Esophagus (tissue), 2 donors: ENCODE measurements at regions not wholly inside any gene's neighbourhood (a gene's known extent, or its start where the extent isn't known, plus 50 kb on each side); places are given as distances from the start of the nearest gene placed in this dataset.

Experiments
- H3K27ac ChIP-seq, 2 donors: one replicate each; pipeline ENCODE4 v1.5.1; 2013; ENCODE audit warnings: low read depth in 2 of 2, mild to moderate bottlenecking in 2 of 2, inconsistent platforms in 1 of 2, low read length in 1 of 2, moderate library complexity in 1 of 2
- H3K27me3 ChIP-seq, 2 donors: one replicate each; pipeline ENCODE4 v1.6.1; 2013; ENCODE audit warnings: low read length in 2 of 2, control low read depth in 1 of 2, mild to moderate bottlenecking in 1 of 2; ENCODE audit not compliant: insufficient read depth in 2 of 2, control insufficient read depth in 1 of 2
- H3K36me3 ChIP-seq, 2 donors: one replicate each; pipeline ENCODE4 v1.6.1; 2013; ENCODE audit warnings: low read length in 1 of 2; ENCODE audit not compliant: control insufficient read depth in 2 of 2, insufficient read depth in 2 of 2
- H3K4me1 ChIP-seq, 2 donors: one replicate each; pipeline ENCODE4 v1.6.1; 2013; ENCODE audit warnings: low read length in 1 of 2; ENCODE audit not compliant: control insufficient read depth in 2 of 2, insufficient read depth in 2 of 2
- H3K4me3 ChIP-seq, 2 donors: one replicate each; pipeline ENCODE4 v1.5.1; 2013; ENCODE audit warnings: low read length in 2 of 2, mild to moderate bottlenecking in 2 of 2, low read depth in 1 of 2, moderate library complexity in 1 of 2
- H3K9me3 ChIP-seq, 2 donors: one replicate each; pipeline ENCODE4 v1.6.1; 2013; ENCODE audit warnings: mild to moderate bottlenecking in 2 of 2, low read depth in 1 of 2, low read length in 1 of 2, moderate library complexity in 1 of 2; ENCODE audit not compliant: control insufficient read depth in 2 of 2, insufficient read depth in 1 of 2
- WGBS, 2 donors: extraction: QIAGEN DNeasy Blood & Tissue Kit; methylation state at CpG; one replicate each; pipeline ENCODE4 v1.1.7; 2013; 5-methylcytosine and 5-hydroxymethylcytosine counted together
- donor health status: healthy with polysubstance abuse.
- donor health status: Bipolar disorder and iron deficiency.

GRCh38 chr21:14734191-14734590 lies 188.1 kb upstream of the SAMSN1 start:
- no peaks in the 10 kb centered on the region for H3K9me3 ChIP-seq
- H3K27ac ChIP-seq = no peak overlapping the region
- 81 to 83% methylated on average over 3 of the region's 3 CpGs for WGBS, 2 donors
- no peaks in the 10 kb centered on the region for H3K27me3 ChIP-seq
- no peak overlapping the region for H3K4me3 ChIP-seq
- H3K4me1 ChIP-seq = no peaks in the 10 kb centered on the region
- H3K36me3 ChIP-seq = no peaks in the 10 kb centered on the region

DNA sequence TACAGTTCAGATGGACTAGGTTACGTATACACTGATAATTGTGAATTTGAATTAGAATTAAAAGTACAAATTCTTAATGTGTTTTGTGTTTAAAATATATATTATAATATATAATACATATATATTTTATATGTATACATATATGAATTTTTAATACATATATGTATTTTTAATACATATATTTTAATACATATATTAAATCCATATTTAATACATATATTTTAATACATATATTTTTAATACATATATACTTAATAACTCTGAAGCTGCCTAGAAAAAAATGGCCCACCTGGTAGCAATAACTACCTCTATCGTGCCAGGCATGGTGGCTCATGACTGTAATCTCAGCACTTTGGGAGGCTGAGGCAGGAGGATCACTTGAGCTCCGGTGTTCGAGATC lies 179.1 kb upstream of the SAMSN1 start:
- H3K9me3 ChIP-seq = no peaks in the 10 kb centered on the region
- no peaks in the 10 kb centered on the region for H3K27me3 ChIP-seq
- no peaks in the 10 kb centered on the region for H3K36me3 ChIP-seq
- H3K4me1 ChIP-seq = no peaks in the 10 kb centered on the region
- no peak overlapping the region for H3K27ac ChIP-seq
- H3K4me3 ChIP-seq = no peak overlapping the region
- 98% methylated on average over 4 of the region's 4 CpGs for WGBS, 2 donors

GRCh38 chr21:14722841-14723483 lies 176.8 kb upstream of the SAMSN1 start:
- Histone ChIP-seq H3K9me3 (no peaks in the 10 kb centered on the region), H3K27me3 (no peaks in the 10 kb centered on the region), H3K36me3 (no peaks in the 10 kb centered on the region), H3K4me1 (no peaks in the 10 kb centered on the region), H3K27ac (no peak overlapping the region), H3K4me3 (no peak overlapping the region)
- WGBS, 2 donors = 52 to 82% methylated on average over 6 of the region's 6 CpGs

GRCh38 chr21:14720237-14720636 lies 174.1 kb upstream of the SAMSN1 start:
- H3K9me3 ChIP-seq = no peaks in the 10 kb centered on the region
- no peaks in the 10 kb centered on the region for H3K36me3 ChIP-seq
- 45 to 85% methylated on average over 4 of the region's 4 CpGs for WGBS, 2 donors
- no peaks in the 10 kb centered on the region for H3K27me3 ChIP-seq
- H3K4me3 ChIP-seq = no peak overlapping the region
- H3K27ac ChIP-seq = no peak overlapping the region
- no peaks in the 10 kb centered on the region for H3K4me1 ChIP-seq

GRCh38 chr21:14718951-14719350 lies 172.8 kb upstream of the SAMSN1 start:
- Histone ChIP-seq H3K27me3 (no peaks in the 10 kb centered on the region), H3K4me3 (no peak overlapping the region), H3K36me3 (no peaks in the 10 kb centered on the region), H3K4me1 (no peaks in the 10 kb centered on the region), H3K27ac (no peak overlapping the region), H3K9me3 (no peaks in the 10 kb centered on the region)
- 53 to 72% methylated on average over 6 of the region's 6 CpGs for WGBS, 2 donors

DNA sequence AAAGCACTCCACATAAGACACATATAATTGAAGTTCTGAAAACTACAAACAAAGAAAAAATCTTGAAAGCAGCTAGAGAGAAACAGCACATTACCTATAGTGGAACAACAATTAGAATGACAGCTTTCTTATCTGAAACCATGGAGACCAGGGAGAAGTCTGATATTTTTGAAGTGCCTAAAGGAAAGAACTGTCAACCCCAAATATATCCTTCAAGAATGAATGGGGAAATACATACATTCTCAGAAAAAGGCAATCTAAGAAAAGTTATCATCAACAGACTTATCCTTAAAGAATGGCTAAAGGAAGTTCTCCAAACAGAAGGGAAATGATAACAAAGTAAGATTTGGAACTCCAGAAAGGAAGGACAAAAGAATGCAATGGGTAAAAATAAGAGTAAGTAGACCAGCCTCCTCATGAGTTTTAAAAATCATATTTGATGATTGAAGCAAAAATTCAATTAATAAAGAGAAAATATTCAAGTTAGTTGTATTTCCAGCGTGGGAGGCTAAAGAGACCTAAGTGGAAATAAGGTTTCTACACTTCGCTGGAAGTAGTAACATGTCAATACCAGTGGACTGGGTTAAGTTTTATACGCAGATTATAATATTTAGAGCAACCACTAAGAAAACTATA lies 170.8 kb upstream of the SAMSN1 start:
- H3K4me3 ChIP-seq = no peak overlapping the region
- no peaks in the 10 kb centered on the region for H3K4me1 ChIP-seq
- no peaks in the 10 kb centered on the region for H3K36me3 ChIP-seq
- 75 to 83% methylated on average over 3 of the region's 3 CpGs for WGBS, 2 donors
- H3K9me3 ChIP-seq = no peaks in the 10 kb centered on the region
- H3K27ac ChIP-seq = no peak overlapping the region
- no peaks in the 10 kb centered on the region for H3K27me3 ChIP-seq

DNA sequence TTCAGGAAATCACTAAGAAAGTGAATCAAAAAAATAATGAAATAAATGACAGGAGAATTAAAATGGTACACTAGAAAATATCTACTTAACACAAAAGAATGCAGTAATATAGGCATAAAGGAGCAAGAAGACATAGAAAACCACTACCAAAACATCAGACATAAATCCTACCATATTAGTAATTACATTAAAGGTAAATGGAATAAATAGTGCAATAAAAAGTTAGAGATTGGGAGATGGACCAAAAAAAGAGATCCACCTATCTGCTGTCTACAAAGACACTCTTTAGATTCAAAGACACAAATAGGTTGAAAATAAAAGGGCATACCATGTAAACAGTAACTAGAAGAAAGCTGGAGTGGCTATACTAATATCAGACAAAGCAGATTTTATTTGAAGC lies 167.0 kb upstream of the SAMSN1 start:
- no peaks in the 10 kb centered on the region for H3K4me1 ChIP-seq
- H3K4me3 ChIP-seq = no peak overlapping the region
- H3K27me3 ChIP-seq = no peaks in the 10 kb centered on the region
- H3K27ac ChIP-seq = no peak overlapping the region
- no peaks in the 10 kb centered on the region for H3K36me3 ChIP-seq
- no peaks in the 10 kb centered on the region for H3K9me3 ChIP-seq

- Histone ChIP-seq H3K36me3 (no peaks in the 10 kb centered on the region), H3K4me1 (no peaks in the 10 kb centered on the region), H3K27ac (no peak overlapping the region), H3K4me3 (no peak overlapping the region), H3K27me3 (no peaks in the 10 kb centered on the region), H3K9me3 (no peaks in the 10 kb centered on the region)
- WGBS, 2 donors = 94% methylated on average over 1 of the region's 1 CpG
Measured at GRCh38 chr21:14712121-14712715, 166.1 kb upstream of the SAMSN1 start.

DNA sequence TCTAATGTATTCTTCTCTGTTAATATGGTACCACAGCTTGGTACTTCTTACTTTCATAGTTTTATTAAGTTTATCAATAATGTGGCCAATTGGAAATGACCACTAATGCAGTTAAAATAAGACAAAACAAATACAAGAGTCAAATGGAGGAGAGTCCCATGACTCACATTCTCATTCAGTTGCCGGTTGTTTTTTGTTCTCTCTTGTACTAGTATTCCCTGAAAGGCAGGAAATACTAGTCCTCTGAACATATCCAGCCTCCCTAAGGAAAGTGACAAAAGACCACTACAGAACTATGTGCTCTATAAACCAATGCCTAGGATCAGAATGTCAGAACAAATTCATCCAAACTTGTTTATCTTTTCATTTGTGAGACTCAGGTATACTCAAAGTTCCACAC lies 165.2 kb upstream of the SAMSN1 start:
- Histone ChIP-seq H3K9me3 (no peaks in the 10 kb centered on the region), H3K27ac (no peak overlapping the region), H3K4me1 (no peaks in the 10 kb centered on the region), H3K36me3 (no peaks in the 10 kb centered on the region), H3K27me3 (no peaks in the 10 kb centered on the region), H3K4me3 (no peak overlapping the region)
- WGBS, 2 donors = 53 to 55% methylated on average over 1 of the region's 1 CpG

- H3K27me3 ChIP-seq = no peaks in the 10 kb centered on the region
- no peak overlapping the region for H3K4me3 ChIP-seq
- no peaks in the 10 kb centered on the region for H3K9me3 ChIP-seq
- no peak overlapping the region for H3K27ac ChIP-seq
- no peaks in the 10 kb centered on the region for H3K4me1 ChIP-seq
- 46 to 54% methylated on average over 2 of the region's 2 CpGs for WGBS, 2 donors
- H3K36me3 ChIP-seq = no peaks in the 10 kb centered on the region
Measured at GRCh38 chr21:14707511-14708020, 161.5 kb upstream of the SAMSN1 start.
